ENCODE measurements at regions not wholly inside any gene's neighbourhood (a gene's known extent, or its start where the extent isn't known, plus 50 kb on each side); places are given as distances from the start of the nearest gene placed in this dataset.

- Histone ChIP-seq H3K4me2 (ENCODE audit: insufficient read depth, insufficient read length, low read length) (no peak overlapping the region), H3K56ac (ENCODE audit: insufficient read length, low read depth, low read length) (no peak overlapping the region), H3K27me3 (ENCODE audit: insufficient read depth, low read length) (no peaks in the 10 kb centered on the region), H3K23ac (ENCODE audit: insufficient read length, low read depth, low read length) (no peak overlapping the region), H3K14ac (ENCODE audit: insufficient read depth, low read length) (no peak overlapping the region), H4K20me1 (ENCODE audit: control insufficient read depth, insufficient read depth, insufficient read length) (no peaks in the 10 kb centered on the region), H3K79me1 (ENCODE audit: insufficient read depth, low read depth, low read length, poor library complexity, severe bottlenecking) (no peaks in the 10 kb centered on the region), H4K91ac (ENCODE audit: insufficient read length, low read depth, low read length) (no peak overlapping the region), H3K79me2 (ENCODE audit: insufficient read depth, low read length) (no peaks in the 10 kb centered on the region), H3K18ac (ENCODE audit: insufficient read length, low read depth, low read length) (no peak overlapping the region), H4K8ac (replicated peaks; ENCODE audit: insufficient read length, low read depth, low read length) (no peak overlapping the region), H3K9ac (ENCODE audit: extremely low read depth, insufficient read length, low read length) (no peak overlapping the region), H3K23me2 (ENCODE audit: insufficient read length, low read depth, low read length, poor library complexity, severe bottlenecking) (no peaks in the 10 kb centered on the region), H2BK15ac (ENCODE audit: low read depth, low read length) (no peak overlapping the region), H3K27ac (ENCODE audit: insufficient read length, low read depth, low read length) (no peak overlapping the region), H2BK20ac (ENCODE audit: low read depth, low read length, poor library complexity, severe bottlenecking) (no peak overlapping the region), H3T11ph (ENCODE audit: low read length) (no peak overlapping the region), H2BK120ac (ENCODE audit: low read depth, low read length, poor library complexity, severe bottlenecking) (no peak overlapping the region), H2AFZ (ENCODE audit: low read length) (no peak overlapping the region), H4K5ac (ENCODE audit: insufficient read length, low read depth, low read length) (no peak overlapping the region), H3K4ac (ENCODE audit: low read depth, low read length) (no peak overlapping the region), H3K4me1 (ENCODE audit: insufficient read depth, low read length) (no peaks in the 10 kb centered on the region), H2AK5ac (ENCODE audit: insufficient read length, low read length) (no peak overlapping the region), H3K9me3 (ENCODE audit: control insufficient read depth, low read depth, low read length) (no peaks in the 10 kb centered on the region), H2BK12ac (ENCODE audit: insufficient read length, low read depth, low read length) (no peak overlapping the region), H2BK5ac (ENCODE audit: insufficient read length, low read length) (no peak overlapping the region)
- TF ChIP-seq, protein P1, sequence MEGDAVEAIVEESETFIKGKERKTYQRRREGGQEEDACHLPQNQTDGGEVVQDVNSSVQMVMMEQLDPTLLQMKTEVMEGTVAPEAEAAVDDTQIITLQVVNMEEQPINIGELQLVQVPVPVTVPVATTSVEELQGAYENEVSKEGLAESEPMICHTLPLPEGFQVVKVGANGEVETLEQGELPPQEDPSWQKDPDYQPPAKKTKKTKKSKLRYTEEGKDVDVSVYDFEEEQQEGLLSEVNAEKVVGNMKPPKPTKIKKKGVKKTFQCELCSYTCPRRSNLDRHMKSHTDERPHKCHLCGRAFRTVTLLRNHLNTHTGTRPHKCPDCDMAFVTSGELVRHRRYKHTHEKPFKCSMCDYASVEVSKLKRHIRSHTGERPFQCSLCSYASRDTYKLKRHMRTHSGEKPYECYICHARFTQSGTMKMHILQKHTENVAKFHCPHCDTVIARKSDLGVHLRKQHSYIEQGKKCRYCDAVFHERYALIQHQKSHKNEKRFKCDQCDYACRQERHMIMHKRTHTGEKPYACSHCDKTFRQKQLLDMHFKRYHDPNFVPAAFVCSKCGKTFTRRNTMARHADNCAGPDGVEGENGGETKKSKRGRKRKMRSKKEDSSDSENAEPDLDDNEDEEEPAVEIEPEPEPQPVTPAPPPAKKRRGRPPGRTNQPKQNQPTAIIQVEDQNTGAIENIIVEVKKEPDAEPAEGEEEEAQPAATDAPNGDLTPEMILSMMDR (conservative IDR thresholded peaks at IDR 0.05): no peak
- no peak for DNase-seq
- Mint-ChIP-seq H3K27me3 (ENCODE audit: low read depth) (peaks cover 8% of the 10 kb centered on the region), H3K36me3 (ENCODE audit: insufficient read depth in 1 of 3, low read depth in 3 of 3) (no peaks in the 10 kb centered on the region), H3K27ac (no peak overlapping the region; a peak in 1 of 7 replicates), H3K9me3 (peaks cover 7 to 11% of the 10 kb centered on the region in 2 experiments; a peak in 4 of 5 replicates), H3K4me1 (peaks cover 0 to 7% of the 10 kb centered on the region in 2 experiments; a peak in 2 of 4 replicates), H3K4me3 (no peak overlapping the region)
- no CpG with 5 or more reads among the region's 3 CpGs for WGBS (ENCODE audit: extremely low coverage, insufficient read length, low lambda C conversion rate)
Observed at GRCh38 chr16:13793841-13794409, 126.0 kb upstream of the ERCC4 start.
